LNCaP clone FGC (cell line): ENCODE measurements at regions not wholly inside any gene's neighbourhood (a gene's known extent, or its start where the extent isn't known, plus 50 kb on each side); places are given as distances from the start of the nearest gene placed in this dataset.
A peak's percentile ranks its signal among the peaks of the same experiment; 100 is the strongest.

Experiments used
- DNase-seq: peaks from one replicate; pipeline ENCODE4 v3.0.0-alpha.2; 2011; ENCODE audit warnings: low read depth
- H3K4me3 ChIP-seq: 2 replicates; pipeline ENCODE4 v1.5.1; 2011; ENCODE audit warnings: mild to moderate bottlenecking, low read depth, low read length, control low read depth
- CTCF ChIP-seq: IDR thresholded peaks from 2 replicates; pipeline ENCODE4 v1.5.1; 2012; ENCODE audit warnings: mild to moderate bottlenecking; ENCODE audit not compliant: control insufficient read depth, insufficient read depth; ENCODE audit errors: extremely low read depth

GRCh38 chr6:56699066-56699654, 56.5 kb upstream of the DST start:
- no peak overlapping the region for H3K4me3 ChIP-seq
- peak; percentile 47 for TF ChIP-seq CTCF
- no peak for DNase-seq

GRCh38 chr6:56695702-56696101, 53.0 kb upstream of the DST start:
- DNase-seq, result no peak
- H3K4me3 ChIP-seq, result no peak overlapping the region
- TF ChIP-seq CTCF, result no peak

GRCh38 chr6:56694002-56694401, 51.3 kb upstream of the DST start:
- TF ChIP-seq CTCF, result no peak
- no peak overlapping the region for H3K4me3 ChIP-seq
- DNase-seq, result no peak

- DNase-seq, result peak; percentile 86
- H3K4me3 ChIP-seq, result no peak overlapping the region
- no peak for TF ChIP-seq CTCF
Measured at GRCh38 chr6:56693246-56693607, 50.5 kb upstream of the DST start.

- DNase-seq, result no peak
- no peak for TF ChIP-seq CTCF
- H3K4me3 ChIP-seq, result no peak overlapping the region
Measured at GRCh38 chr6:56692523-56693245, 50.0 kb upstream of the DST start.
